Common myeloid progenitor, CD34-positive (primary cell): ENCODE measurements at regions not wholly inside any gene's neighbourhood (a gene's known extent, or its start where the extent isn't known, plus 50 kb on each side); places are given as distances from the start of the nearest gene placed in this dataset.

ENCODE experiments used
- CTCF ChIA-PET: fragments of 350-600 bp; sonication (Branson Sonifier 250); formaldehyde crosslinking; loops from one replicate; lab custom pipeline; 2021; ENCODE audit warnings: antibody characterized with exemption; lab: Charles Lee
- POLR2A ChIA-PET: fragments of 350-600 bp; sonication (Branson Sonifier 250); formaldehyde crosslinking; loops from one replicate; lab custom pipeline; 2021; ENCODE audit warnings: antibody characterized with exemption; lab: Charles Lee
- DNase-seq, 3 donors: peaks; one replicate each; pipeline versions ENCODE4 v3.0.0 to v3.0.0-alpha.2; 2013
- H3K27ac ChIP-seq, 2 experiments: 1 replicate in 1 of 2; 2 replicates in 1 of 2; pipeline ENCODE4 v1.7.0; 2013; ENCODE audit warnings: inconsistent platforms in 2 of 2, low read length in 2 of 2, mild to moderate bottlenecking in 2 of 2, low read depth in 1 of 2, moderate library complexity in 1 of 2; ENCODE audit not compliant: severe bottlenecking in 2 of 2, insufficient read depth in 1 of 2, poor library complexity in 1 of 2
- H3K27me3 ChIP-seq, 5 experiments: replicated peaks in 2 of 5; 1 replicate in 3 of 5; 2 replicates in 2 of 5; pipeline versions ENCODE4 v1.6.1 to v1.7.0; 2013; ENCODE audit warnings: low read length in 4 of 5, mild to moderate bottlenecking in 2 of 5, moderate library complexity in 2 of 5, inconsistent platforms in 1 of 5; ENCODE audit not compliant: insufficient read depth in 5 of 5, control insufficient read depth in 4 of 5
- H3K36me3 ChIP-seq, 4 experiments: 1 replicate in 2 of 4; 2 replicates in 2 of 4; pipeline versions ENCODE4 v1.6.1 to v1.7.0; 2013; ENCODE audit warnings: low read length in 3 of 4, control low read depth in 1 of 4, mild to moderate bottlenecking in 1 of 4; ENCODE audit not compliant: control insufficient read depth in 4 of 4, insufficient read depth in 4 of 4
- H3K4me1 ChIP-seq, 4 experiments: 1 replicate in 3 of 4; 2 replicates in 1 of 4; pipeline versions ENCODE4 v1.6.1 to v1.7.1; 2013; ENCODE audit warnings: low read length in 3 of 4, mild to moderate bottlenecking in 3 of 4, control low read depth in 1 of 4, inconsistent platforms in 1 of 4, moderate library complexity in 1 of 4; ENCODE audit not compliant: control insufficient read depth in 4 of 4, insufficient read depth in 4 of 4; ENCODE audit errors: control extremely low read depth in 1 of 4
- H3K4me3 ChIP-seq, 7 experiments: 1 replicate in 4 of 7; 2 replicates in 3 of 7; pipeline versions ENCODE4 v1.5.1 to v1.7.0; 2013; ENCODE audit warnings: mild to moderate bottlenecking in 7 of 7, low read length in 6 of 7, moderate library complexity in 6 of 7, inconsistent platforms in 2 of 7, low read depth in 2 of 7, control low read depth in 1 of 7; ENCODE audit not compliant: insufficient read depth in 4 of 7, control insufficient read depth in 1 of 7; ENCODE audit errors: extremely low read depth in 1 of 7
- H3K9me3 ChIP-seq, 5 experiments: 1 replicate in 4 of 5; 2 replicates in 1 of 5; pipeline versions ENCODE4 v1.6.1 to v1.7.1; 2013; ENCODE audit warnings: low read length in 4 of 5, mild to moderate bottlenecking in 2 of 5, inconsistent platforms in 1 of 5, low read depth in 1 of 5, moderate library complexity in 1 of 5; ENCODE audit not compliant: control insufficient read depth in 4 of 5, insufficient read depth in 2 of 5; ENCODE audit errors: control extremely low read depth in 1 of 5
- WGBS: methylation state at CpG from one replicate; pipeline ENCODE4 v1.1.5; 2013; ENCODE audit not compliant: insufficient coverage; 5-methylcytosine and 5-hydroxymethylcytosine counted together

GRCh38 chr16:79790854-79791253 is 190.3 kb upstream of the MAF start:
- ChIA-PET POLR2A (no interaction called here), CTCF (interaction anchor here (1.0 kb wide), 1 partner anchor 42 kb away, joined by 4 read pairs; no protein-coding TSS in a partner anchor)
- Histone ChIP-seq H3K36me3 (no peaks in the 10 kb centered on the region), H3K4me1 (no peaks in the 10 kb centered on the region), H3K9me3 (no peaks in the 10 kb centered on the region), H3K27ac (no peak overlapping the region), H3K4me3 (no peak overlapping the region), H3K27me3 (no peaks in the 10 kb centered on the region)
- WGBS = 92% methylated on average over 2 of the region's 6 CpGs
- DNase-seq = no peak

DNA sequence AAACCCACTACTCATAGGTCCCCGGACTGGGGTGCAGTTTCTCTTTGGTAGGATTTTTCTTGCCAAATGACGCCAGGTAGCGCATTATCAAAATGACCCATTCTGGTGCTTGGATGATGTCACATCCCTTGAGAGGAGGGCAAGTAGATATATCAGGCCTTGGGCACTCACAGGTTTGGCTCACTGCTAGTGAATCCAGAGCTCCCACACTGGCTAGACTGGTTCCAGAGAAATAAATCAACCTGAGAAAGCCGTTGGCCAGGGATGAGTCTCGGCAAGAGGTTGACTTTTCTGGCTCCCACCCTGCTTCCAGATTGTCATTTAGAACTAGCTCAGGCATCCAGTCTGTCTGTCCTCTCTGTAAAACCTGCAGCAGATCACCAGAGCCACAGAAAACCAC is 188.4 kb upstream of the MAF start:
- POLR2A ChIA-PET = no interaction called here
- no peak for DNase-seq
- Histone ChIP-seq H3K4me3 (no peak overlapping the region), H3K36me3 (no peaks in the 10 kb centered on the region), H3K27me3 (no peaks in the 10 kb centered on the region), H3K27ac (no peak overlapping the region), H3K9me3 (peaks cover 0 to 5% (median 0%) of the 10 kb centered on the region in 5 experiments), H3K4me1 (no peaks in the 10 kb centered on the region)
- 94% methylated on average over 5 of the region's 5 CpGs for WGBS
- CTCF ChIA-PET = no interaction called here

DNA sequence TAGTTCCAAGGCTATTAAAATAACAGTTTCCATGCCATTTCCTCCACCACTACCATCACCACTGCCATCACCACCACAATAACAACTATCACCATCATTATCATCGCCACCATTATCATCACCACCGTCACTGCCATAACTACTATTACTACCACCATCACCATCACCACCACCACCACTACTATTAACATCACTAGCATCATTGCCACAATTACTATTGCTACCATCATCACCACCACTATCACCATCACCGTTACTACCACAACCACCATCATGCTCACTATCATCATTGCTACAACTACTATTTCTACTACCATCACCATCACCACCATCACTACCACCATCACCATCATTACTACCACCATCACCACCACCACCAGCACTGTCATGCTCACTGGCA is 185.9 kb upstream of the MAF start:
- Histone ChIP-seq H3K27ac (no peak overlapping the region), H3K4me1 (no peaks in the 10 kb centered on the region), H3K9me3 (peaks cover 0 to 5% (median 0%) of the 10 kb centered on the region in 5 experiments), H3K36me3 (no peaks in the 10 kb centered on the region), H3K27me3 (no peaks in the 10 kb centered on the region), H3K4me3 (no peak overlapping the region)
- 97% methylated on average over 3 of the region's 3 CpGs for WGBS
- POLR2A ChIA-PET = no interaction called here
- CTCF ChIA-PET = no interaction called here
- DNase-seq = no peak

DNA sequence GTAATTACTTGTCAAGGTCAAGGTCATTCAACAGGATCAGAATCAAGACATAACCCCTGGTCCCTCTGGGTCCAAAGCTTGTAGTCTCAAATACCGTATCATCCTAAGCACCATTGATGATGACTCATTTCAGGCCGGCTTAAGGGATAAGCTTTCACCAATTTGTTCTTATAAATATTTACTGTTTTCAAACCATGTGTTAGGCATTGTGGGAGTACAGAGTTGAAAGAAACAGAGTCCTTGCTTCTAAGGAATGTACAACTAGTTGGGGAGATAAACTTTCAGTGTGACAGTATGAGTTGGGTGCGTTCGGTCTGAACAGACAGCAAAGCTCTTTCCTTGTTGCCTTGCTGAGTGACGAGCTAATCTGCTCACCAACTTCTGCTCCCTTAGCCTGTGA is 183.5 kb upstream of the MAF start:
- Histone ChIP-seq H3K36me3 (no peaks in the 10 kb centered on the region), H3K27ac (no peak overlapping the region), H3K9me3 (peaks cover 0 to 5% (median 0%) of the 10 kb centered on the region in 5 experiments), H3K4me3 (no peak overlapping the region), H3K27me3 (no peaks in the 10 kb centered on the region), H3K4me1 (no peaks in the 10 kb centered on the region)
- 92% methylated on average over 2 of the region's 5 CpGs for WGBS
- ChIA-PET CTCF (no interaction called here), POLR2A (no interaction called here)
- no peak for DNase-seq

GRCh38 chr16:79777679-79778078 is 177.1 kb upstream of the MAF start:
- H3K4me1 ChIP-seq = peaks cover 0 to 6% (median 2%) of the 10 kb centered on the region in 4 experiments
- H3K27me3 ChIP-seq = no peaks in the 10 kb centered on the region
- ChIA-PET POLR2A (no interaction called here), CTCF (interaction anchor here (1.0 kb wide), 1 partner anchor 307 kb away, joined by 3 read pairs; no protein-coding TSS in a partner anchor)
- H3K9me3 ChIP-seq = no peaks in the 10 kb centered on the region
- DNase-seq = no peak
- no peak overlapping the region for H3K27ac ChIP-seq
- H3K4me3 ChIP-seq = no peak overlapping the region
- H3K36me3 ChIP-seq = no peaks in the 10 kb centered on the region

DNA sequence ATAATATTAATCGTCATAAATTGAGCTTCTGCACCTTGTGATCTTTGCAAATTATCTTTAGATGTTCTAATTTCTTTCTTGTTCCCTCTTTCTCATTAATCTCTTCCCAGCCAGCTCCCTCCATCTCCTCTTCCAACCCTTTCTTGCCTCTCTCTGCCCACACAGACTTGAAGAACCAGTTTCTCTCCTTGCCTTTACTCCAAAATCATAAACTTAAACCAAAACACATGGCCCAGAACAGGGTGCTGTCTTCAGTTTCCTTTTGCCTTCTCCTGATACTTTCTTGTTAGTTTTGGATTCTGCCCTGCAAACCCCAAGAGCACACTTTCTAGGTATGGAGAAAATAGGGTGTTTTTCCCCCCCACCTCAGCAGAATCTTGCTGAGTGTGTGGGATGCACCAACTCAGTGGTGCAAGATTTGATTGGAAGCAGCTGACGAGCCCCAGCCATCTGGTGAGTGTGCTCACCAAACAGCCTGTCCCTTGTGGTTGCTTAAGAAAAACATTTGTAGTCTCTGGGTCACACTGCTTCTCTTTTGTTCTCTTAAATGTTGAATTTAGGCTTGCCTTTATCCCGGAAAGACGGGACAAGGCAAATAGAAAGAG is 175.8 kb upstream of the MAF start:
- no peak overlapping the region for H3K4me3 ChIP-seq
- ChIA-PET CTCF (interaction anchor here (1.7 kb wide), 1 partner anchor 16 kb away, joined by 4 read pairs; no protein-coding TSS in a partner anchor), POLR2A (no interaction called here)
- H3K27ac ChIP-seq = no peak overlapping the region
- 87% methylated on average over 4 of the region's 4 CpGs for WGBS
- no peaks in the 10 kb centered on the region for H3K9me3 ChIP-seq
- H3K4me1 ChIP-seq = peaks cover 0 to 7% (median 2%) of the 10 kb centered on the region in 4 experiments
- peak in 2 of 3 donors; percentile 34 to 53 for DNase-seq
- H3K36me3 ChIP-seq = no peaks in the 10 kb centered on the region
- no peaks in the 10 kb centered on the region for H3K27me3 ChIP-seq

- ChIA-PET POLR2A (no interaction called here), CTCF (interaction anchor here (0.8 kb wide), 1 partner anchor 171 kb away, joined by 3 read pairs; no protein-coding TSS in a partner anchor)
- Histone ChIP-seq H3K4me3 (no peak overlapping the region), H3K9me3 (no peaks in the 10 kb centered on the region), H3K4me1 (peaks cover 4 to 39% (median 18%) of the 10 kb centered on the region in 4 experiments), H3K27ac (no peak overlapping the region), H3K27me3 (no peaks in the 10 kb centered on the region), H3K36me3 (no peaks in the 10 kb centered on the region)
- WGBS = no CpG with 5 or more reads among the region's 3 CpGs
- no peak for DNase-seq
These were observed 172.2 kb upstream of the MAF start for GRCh38 chr16:79772784-79773183.
